Fibroblast of lung (primary cell): ENCODE measurements at regions not wholly inside any gene's neighbourhood (a gene's known extent, or its start where the extent isn't known, plus 50 kb on each side); places are given as distances from the start of the nearest gene placed in this dataset.

Source experiments
- CTCF ChIP-seq, 2 donors: IDR thresholded peaks in 1 of 2; conservative IDR thresholded peaks in 1 of 2; 1 replicate in 1 of 2; 2 replicates in 1 of 2; pipeline ENCODE4 v1.5.1; 2011 to 2012; ENCODE audit warnings: low read length in 2 of 2, control low read depth in 1 of 2, inconsistent platforms in 1 of 2, low read depth in 1 of 2, mild to moderate bottlenecking in 1 of 2
- EZH2 ChIP-seq: IDR thresholded peaks from 2 replicates; pipeline ENCODE4 v1.5.1; 2012; ENCODE audit warnings: low read length, control low read depth, mild to moderate bottlenecking; ENCODE audit errors: missing control alignments

GRCh38 chr17:27378482-27379175 lies 77.6 kb upstream of the KSR1 start:
- TF ChIP-seq CTCF (conservative IDR thresholded peaks at IDR 0.05 in 1 of 2, IDR thresholded peaks at IDR 0.05 in 1 of 2; ENCODE audit: low read depth in 1 of 2, low read length in 2 of 2), result no peak
- TF ChIP-seq EZH2, result no peak
